ENCODE measurements at regions not wholly inside any gene's neighbourhood (a gene's known extent, or its start where the extent isn't known, plus 50 kb on each side); places are given as distances from the start of the nearest gene placed in this dataset.

GRCh38 chr11:70500076-70500847, 101.9 kb downstream of the CTTN start (continued):
- TF ChIP-seq ZNF275 (CRISPR knock-in tag; IDR thresholded peaks at IDR 0.05; ENCODE audit: borderline replicate concordance) (no peak), ZFP1 (CRISPR knock-in tag; IDR thresholded peaks at IDR 0.05) (no peak), IKZF4 (CRISPR knock-in tag; IDR thresholded peaks at IDR 0.05; ENCODE audit: borderline replicate concordance, low read depth, not compliant biosample characterization) (no peak), ZNF782 (CRISPR knock-in tag; IDR thresholded peaks at IDR 0.05; ENCODE audit: borderline replicate concordance) (no peak)

GRCh38 chr11:70501051-70501901, 102.9 kb downstream of the CTTN start:
- ATAC-seq (no peak), DNase-seq (ENCODE audit: low spot score) (no peak), FAIRE-seq (no peak)
- no peak overlapping the region for H3K4me2 ChIP-seq (ENCODE audit: low read depth, low read length)
- peaks cover 6 to 35% of the 10 kb centered on the region in 2 experiments; a peak in 4 of 5 replicates for H3K36me3 ChIP-seq (replicated peaks in 1 of 2; ENCODE audit: control insufficient read depth in 1 of 2, insufficient read depth in 2 of 2, low read length in 2 of 2)
- POLR2A ChIA-PET, result no interaction called here
- in situ Hi-C loops (cut with HindIII; ENCODE audit: extremely low pct_ligation_motif_present, low pct_unique_long_range_greater_than_20kb), result no loop called here
- H3K27ac ChIP-seq (ENCODE audit: extremely low read length, insufficient read depth, low read length), result no peak overlapping the region
- BruUV-seq (replicated peaks), result no TSS peak
- H4K20me1 ChIP-seq (ENCODE audit: insufficient read depth, low read length), result no peaks in the 10 kb centered on the region
- H3K9me3 ChIP-seq (ENCODE audit: low read length), result no peaks in the 10 kb centered on the region
- no peaks in the 10 kb centered on the region for H3K79me2 ChIP-seq (ENCODE audit: insufficient read depth, low read length)
- H3K4me1 ChIP-seq (ENCODE audit: insufficient read depth, low read length), result no peaks in the 10 kb centered on the region
- H2AFZ ChIP-seq (ENCODE audit: low read length), result no peak overlapping the region
- H3K4me3 ChIP-seq (replicated peaks in 1 of 3; ENCODE audit: insufficient read depth in 1 of 3, low read depth in 2 of 3, low read length in 3 of 3), result no peak overlapping the region
- H3K9ac ChIP-seq (ENCODE audit: insufficient read depth, low read depth, low read length), result no peak overlapping the region
- CTCF ChIA-PET (ENCODE audit: low intra/inter-chr PET ratio, low total read pairs), result no interaction called here
- WGBS (ENCODE audit: low lambda C conversion rate), result 96% methylated on average over 18 of the region's 26 CpGs
- H3K27me3 ChIP-seq (ENCODE audit: control insufficient read depth in 1 of 2, insufficient read depth in 2 of 2, low read length in 2 of 2), result no peaks in the 10 kb centered on the region
- intact Hi-C loops (cut with micrococcal nuclease; ENCODE audit: unreplicated experiment), result no loop called here
- no peak for TF ChIP-seq PRPF4 (IDR thresholded peaks at IDR 0.05; ENCODE audit: low read depth, low read length, poor library complexity, severe bottlenecking)
- no peak for TF ChIP-seq RARA (CRISPR knock-in tag; IDR thresholded peaks at IDR 0.05)
- no peak for TF ChIP-seq CHCHD3 (CRISPR knock-in tag; IDR thresholded peaks at IDR 0.05)
- no peak for TF ChIP-seq ZSCAN25 (CRISPR knock-in tag; IDR thresholded peaks at IDR 0.05)
- TF ChIP-seq ZKSCAN5 (CRISPR knock-in tag; IDR thresholded peaks at IDR 0.05), result no peak
- TF ChIP-seq AFF4 (CRISPR knock-in tag; IDR thresholded peaks at IDR 0.05), result no peak
- TF ChIP-seq ZNF510 (CRISPR knock-in tag; IDR thresholded peaks at IDR 0.05; ENCODE audit: low read depth), result no peak
- no peak for TF ChIP-seq SUZ12 (IDR thresholded peaks at IDR 0.05; ENCODE audit: low read depth, low read length)
- no peak for TF ChIP-seq ZNF569 (CRISPR knock-in tag; IDR thresholded peaks at IDR 0.05; ENCODE audit: borderline replicate concordance)
- TF ChIP-seq NFATC3 (CRISPR knock-in tag; IDR thresholded peaks at IDR 0.05), result no peak
- TF ChIP-seq FOXO4 (CRISPR knock-in tag; conservative IDR thresholded peaks at IDR 0.05), result no peak
